Body of pancreas (tissue), 4 donors: ENCODE measurements at regions not wholly inside any gene's neighbourhood (a gene's known extent, or its start where the extent isn't known, plus 50 kb on each side); places are given as distances from the start of the nearest gene placed in this dataset.

Experiments used
- POLR2A ChIP-seq, 3 donors: fragments of 450-650 bp; IDR thresholded peaks; one replicate each; pipeline ENCODE4 v1.6.1; 2016; ENCODE audit warnings: antibody characterized with exemption in 3 of 3, mild to moderate bottlenecking in 2 of 3
- TF ChIP-seq, protein P1 (sequence below), 7 experiments: fragments of 450-650 bp in 4 of 7; fragments of 200-600 bp in 3 of 7; sonication (generic) in 3 of 7; IDR thresholded peaks; one replicate each; pipeline ENCODE4 v1.5.1; 2016 to 2019; ENCODE audit warnings: antibody characterized with exemption in 7 of 7

DNA sequence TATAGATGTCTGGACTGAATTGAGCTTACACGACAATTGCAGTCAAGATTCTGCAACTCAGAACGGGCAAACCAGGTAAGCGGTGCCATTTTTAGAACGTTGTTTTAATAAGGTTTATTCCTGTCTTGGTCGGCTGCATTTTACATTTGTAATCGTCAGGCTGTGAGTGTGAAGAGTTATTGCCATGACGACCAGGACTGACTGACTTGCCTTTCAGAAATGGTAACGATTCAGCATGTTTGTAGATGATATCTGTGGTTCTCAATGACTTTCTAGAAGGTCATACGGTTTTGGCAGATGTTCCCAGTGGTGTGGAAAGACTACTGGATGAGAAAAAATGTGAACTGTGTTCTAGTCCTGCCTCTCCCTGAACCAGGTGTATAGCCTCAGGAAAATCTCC lies 271.3 kb upstream of the B3GALT2 start:
- TF ChIP-seq, protein P1, sequence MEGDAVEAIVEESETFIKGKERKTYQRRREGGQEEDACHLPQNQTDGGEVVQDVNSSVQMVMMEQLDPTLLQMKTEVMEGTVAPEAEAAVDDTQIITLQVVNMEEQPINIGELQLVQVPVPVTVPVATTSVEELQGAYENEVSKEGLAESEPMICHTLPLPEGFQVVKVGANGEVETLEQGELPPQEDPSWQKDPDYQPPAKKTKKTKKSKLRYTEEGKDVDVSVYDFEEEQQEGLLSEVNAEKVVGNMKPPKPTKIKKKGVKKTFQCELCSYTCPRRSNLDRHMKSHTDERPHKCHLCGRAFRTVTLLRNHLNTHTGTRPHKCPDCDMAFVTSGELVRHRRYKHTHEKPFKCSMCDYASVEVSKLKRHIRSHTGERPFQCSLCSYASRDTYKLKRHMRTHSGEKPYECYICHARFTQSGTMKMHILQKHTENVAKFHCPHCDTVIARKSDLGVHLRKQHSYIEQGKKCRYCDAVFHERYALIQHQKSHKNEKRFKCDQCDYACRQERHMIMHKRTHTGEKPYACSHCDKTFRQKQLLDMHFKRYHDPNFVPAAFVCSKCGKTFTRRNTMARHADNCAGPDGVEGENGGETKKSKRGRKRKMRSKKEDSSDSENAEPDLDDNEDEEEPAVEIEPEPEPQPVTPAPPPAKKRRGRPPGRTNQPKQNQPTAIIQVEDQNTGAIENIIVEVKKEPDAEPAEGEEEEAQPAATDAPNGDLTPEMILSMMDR (IDR thresholded peaks at IDR 0.05), result no peak
- TF ChIP-seq POLR2A (IDR thresholded peaks at IDR 0.05), result no peak
